ENCODE measurements at regions not wholly inside any gene's neighbourhood (a gene's known extent, or its start where the extent isn't known, plus 50 kb on each side); places are given as distances from the start of the nearest gene placed in this dataset.

GRCh38 chr1:222948079-222948478, 133.2 kb downstream of the DISP1 start:
- TF ChIP-seq CEBPB (IDR thresholded peaks at IDR 0.05), result no peak
- TF ChIP-seq NFIC (IDR thresholded peaks at IDR 0.05), result no peak
- TF ChIP-seq RAD21 (IDR thresholded peaks at IDR 0.05; ENCODE audit: low read depth), result no peak
- TF ChIP-seq, protein P1, sequence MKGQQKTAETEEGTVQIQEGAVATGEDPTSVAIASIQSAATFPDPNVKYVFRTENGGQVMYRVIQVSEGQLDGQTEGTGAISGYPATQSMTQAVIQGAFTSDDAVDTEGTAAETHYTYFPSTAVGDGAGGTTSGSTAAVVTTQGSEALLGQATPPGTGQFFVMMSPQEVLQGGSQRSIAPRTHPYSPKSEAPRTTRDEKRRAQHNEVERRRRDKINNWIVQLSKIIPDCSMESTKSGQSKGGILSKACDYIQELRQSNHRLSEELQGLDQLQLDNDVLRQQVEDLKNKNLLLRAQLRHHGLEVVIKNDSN (IDR thresholded peaks at IDR 0.05), result no peak
- no peak for TF ChIP-seq CREB1 (IDR thresholded peaks at IDR 0.05; ENCODE audit: low read depth)
- no peak for TF ChIP-seq EP300 (IDR thresholded peaks at IDR 0.05; ENCODE audit: borderline replicate concordance)
- TF ChIP-seq ZBTB7A (IDR thresholded peaks at IDR 0.05; ENCODE audit: low read depth), result no peak
- TF ChIP-seq EGR1 (IDR thresholded peaks at IDR 0.05), result no peak
- TF ChIP-seq MAX (IDR thresholded peaks at IDR 0.05), result no peak
- no peak for TF ChIP-seq FOXM1 (IDR thresholded peaks at IDR 0.05; ENCODE audit: borderline replicate concordance, low read depth)
- TF ChIP-seq TAF1 (IDR thresholded peaks at IDR 0.05; ENCODE audit: low read depth), result no peak
- TF ChIP-seq REST (IDR thresholded peaks at IDR 0.05; ENCODE audit: low read depth), result no peak
- no peak for TF ChIP-seq TEAD4 (IDR thresholded peaks at IDR 0.05)
- no peak for TF ChIP-seq YY1 (IDR thresholded peaks at IDR 0.05; ENCODE audit: low read depth)

- TF ChIP-seq CEBPB (IDR thresholded peaks at IDR 0.05), result no peak
- TF ChIP-seq YY1 (IDR thresholded peaks at IDR 0.05; ENCODE audit: low read depth), result no peak
- no peak for TF ChIP-seq CREB1 (IDR thresholded peaks at IDR 0.05; ENCODE audit: low read depth)
- TF ChIP-seq MAX (IDR thresholded peaks at IDR 0.05), result no peak
- no peak for TF ChIP-seq RAD21 (IDR thresholded peaks at IDR 0.05; ENCODE audit: low read depth)
- TF ChIP-seq EGR1 (IDR thresholded peaks at IDR 0.05), result no peak
Measured at GRCh38 chr1:222950892-222951291, 136.1 kb downstream of the DISP1 start.

GRCh38 chr1:222953585-222953984, 138.7 kb downstream of the DISP1 start:
- TF ChIP-seq FOXM1 (IDR thresholded peaks at IDR 0.05; ENCODE audit: borderline replicate concordance, low read depth), result no peak
- TF ChIP-seq, protein P1 (IDR thresholded peaks at IDR 0.05), result no peak
- no peak for TF ChIP-seq RAD21 (IDR thresholded peaks at IDR 0.05; ENCODE audit: low read depth)
- no peak for TF ChIP-seq EGR1 (IDR thresholded peaks at IDR 0.05)
- no peak for TF ChIP-seq TCF12 (IDR thresholded peaks at IDR 0.05; ENCODE audit: low read depth)
- no peak for TF ChIP-seq REST (IDR thresholded peaks at IDR 0.05; ENCODE audit: low read depth)
- TF ChIP-seq YY1 (IDR thresholded peaks at IDR 0.05; ENCODE audit: low read depth), result no peak
- TF ChIP-seq TEAD4 (IDR thresholded peaks at IDR 0.05), result no peak
- no peak for TF ChIP-seq NFIC (IDR thresholded peaks at IDR 0.05)
- no peak for TF ChIP-seq CEBPB (IDR thresholded peaks at IDR 0.05)
- no peak for TF ChIP-seq MAX (IDR thresholded peaks at IDR 0.05)
- no peak for TF ChIP-seq EP300 (IDR thresholded peaks at IDR 0.05; ENCODE audit: borderline replicate concordance)
- no peak for TF ChIP-seq CREB1 (IDR thresholded peaks at IDR 0.05; ENCODE audit: low read depth)
- no peak for TF ChIP-seq TAF1 (IDR thresholded peaks at IDR 0.05; ENCODE audit: low read depth)

GRCh38 chr1:222955964-222956363, 141.1 kb downstream of the DISP1 start:
- TF ChIP-seq CREB1 (IDR thresholded peaks at IDR 0.05; ENCODE audit: low read depth), result no peak
- TF ChIP-seq TAF1 (IDR thresholded peaks at IDR 0.05; ENCODE audit: low read depth), result no peak
- TF ChIP-seq YY1 (IDR thresholded peaks at IDR 0.05; ENCODE audit: low read depth), result no peak
- no peak for TF ChIP-seq EP300 (IDR thresholded peaks at IDR 0.05; ENCODE audit: borderline replicate concordance)
- TF ChIP-seq TEAD4 (IDR thresholded peaks at IDR 0.05), result no peak
- no peak for TF ChIP-seq EGR1 (IDR thresholded peaks at IDR 0.05)
- no peak for TF ChIP-seq CEBPB (IDR thresholded peaks at IDR 0.05)
- TF ChIP-seq TCF12 (IDR thresholded peaks at IDR 0.05; ENCODE audit: low read depth), result no peak
- no peak for TF ChIP-seq NFIC (IDR thresholded peaks at IDR 0.05)
- TF ChIP-seq, protein P1 (IDR thresholded peaks at IDR 0.05), result no peak
- TF ChIP-seq FOXM1 (IDR thresholded peaks at IDR 0.05; ENCODE audit: borderline replicate concordance, low read depth), result no peak
- no peak for TF ChIP-seq REST (IDR thresholded peaks at IDR 0.05; ENCODE audit: low read depth)
- TF ChIP-seq ZBTB7A (IDR thresholded peaks at IDR 0.05; ENCODE audit: low read depth), result no peak
- no peak for TF ChIP-seq MAX (IDR thresholded peaks at IDR 0.05)
- TF ChIP-seq RAD21 (IDR thresholded peaks at IDR 0.05; ENCODE audit: low read depth), result no peak
